DMS153 treated with DMSO at 0.1 percent for 48 hours (cell line): ENCODE measurements at regions not wholly inside any gene's neighbourhood (a gene's known extent, or its start where the extent isn't known, plus 50 kb on each side); places are given as distances from the start of the nearest gene placed in this dataset.

ENCODE experiments used
- DNase-seq: peaks from one replicate; lab custom pipeline; 2025; ENCODE audit not compliant: unreplicated experiment; lab: John Stamatoyannopoulos, UW

GRCh38 chr18:73797419-73797818 is 350.2 kb downstream of the FBXO15 start:
- no peak for DNase-seq

GRCh38 chr18:73793386-73793785 is 354.2 kb downstream of the FBXO15 start:
- DNase-seq: no peak

- DNase-seq: no peak
Observed at GRCh38 chr18:73791081-73791480, 356.6 kb downstream of the FBXO15 start.

GRCh38 chr18:73790587-73790986 is 357.0 kb downstream of the FBXO15 start:
- no peak for DNase-seq

GRCh38 chr18:73787316-73787715 is 360.3 kb downstream of the FBXO15 start:
- DNase-seq: no peak

GRCh38 chr18:73785300-73785699 is 362.3 kb downstream of the FBXO15 start:
- no peak for DNase-seq

GRCh38 chr18:73784853-73785252 is 362.8 kb downstream of the FBXO15 start:
- no peak for DNase-seq

- no peak for DNase-seq
Observed at GRCh38 chr18:73782405-73782804, 365.2 kb downstream of the FBXO15 start.

- no peak for DNase-seq
Observed at GRCh38 chr18:73780218-73780617, 367.4 kb downstream of the FBXO15 start.

GRCh38 chr18:73778032-73778359 is 369.6 kb downstream of the FBXO15 start:
- no peak for DNase-seq

- DNase-seq: no peak
Observed at GRCh38 chr18:73777356-73778031, 370.1 kb downstream of the FBXO15 start.

GRCh38 chr18:73774811-73775509 is 372.7 kb downstream of the FBXO15 start:
- no peak for DNase-seq

GRCh38 chr18:73768043-73768442 is 379.6 kb downstream of the FBXO15 start:
- DNase-seq: no peak

- no peak for DNase-seq
Observed at GRCh38 chr18:73766910-73767515, 380.6 kb downstream of the FBXO15 start.

GRCh38 chr18:73758446-73758845 is 389.2 kb downstream of the FBXO15 start:
- DNase-seq: no peak

- DNase-seq: no peak
Observed at GRCh38 chr18:73756256-73757091, 391.2 kb downstream of the FBXO15 start.

- DNase-seq: no peak
Observed at GRCh38 chr18:73752965-73753364, 394.7 kb downstream of the FBXO15 start.

- no peak for DNase-seq
Observed at GRCh38 chr18:73752546-73752945, 395.1 kb downstream of the FBXO15 start.

GRCh38 chr18:73750052-73750451 is 397.6 kb downstream of the FBXO15 start:
- no peak for DNase-seq

- no peak for DNase-seq
Observed at GRCh38 chr18:73749304-73749703, 398.3 kb downstream of the FBXO15 start.

GRCh38 chr18:73748731-73749130 is 398.9 kb downstream of the FBXO15 start:
- DNase-seq: no peak

- DNase-seq: no peak
Observed at GRCh38 chr18:73746101-73746500, 401.5 kb downstream of the FBXO15 start.
